T-helper 1 cell treated with Interleukin-12 subunit alpha and Interleukin-12 subunit beta and Interleukin-4 antibody, amounts not matched to agents 30 ng/mL and 1 ng/mL, for 36 hours (primary cell): ENCODE measurements at regions not wholly inside any gene's neighbourhood (a gene's known extent, or its start where the extent isn't known, plus 50 kb on each side); places are given as distances from the start of the nearest gene placed in this dataset.

Source experiments
- intact Hi-C: fragments of 100-400 bp; cut with micrococcal nuclease; formaldehyde crosslinking; loops from one replicate; pipeline ENCODE4 v1.15.1; 2024

DNA sequence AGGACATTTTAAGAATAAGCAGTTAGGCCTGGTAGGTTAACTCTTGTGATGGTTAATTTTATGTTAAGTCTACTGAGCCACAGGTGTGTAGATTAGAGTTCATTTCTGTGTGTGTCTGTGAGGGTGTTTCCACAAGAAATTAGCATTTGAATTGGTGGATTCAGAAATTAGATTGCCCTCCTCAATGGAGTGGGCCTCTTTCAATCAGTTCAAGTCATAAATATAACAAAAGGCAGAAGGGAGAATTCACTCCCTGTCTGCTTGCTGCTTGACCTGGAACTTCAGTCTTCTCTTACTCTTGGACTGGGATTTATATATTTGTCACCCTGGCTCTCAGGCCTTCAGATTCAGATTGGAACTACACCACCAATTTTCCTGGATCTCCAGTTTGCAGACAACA lies 55.3 kb upstream of the POM121L12 start:
- intact Hi-C loops = no loop called here

DNA sequence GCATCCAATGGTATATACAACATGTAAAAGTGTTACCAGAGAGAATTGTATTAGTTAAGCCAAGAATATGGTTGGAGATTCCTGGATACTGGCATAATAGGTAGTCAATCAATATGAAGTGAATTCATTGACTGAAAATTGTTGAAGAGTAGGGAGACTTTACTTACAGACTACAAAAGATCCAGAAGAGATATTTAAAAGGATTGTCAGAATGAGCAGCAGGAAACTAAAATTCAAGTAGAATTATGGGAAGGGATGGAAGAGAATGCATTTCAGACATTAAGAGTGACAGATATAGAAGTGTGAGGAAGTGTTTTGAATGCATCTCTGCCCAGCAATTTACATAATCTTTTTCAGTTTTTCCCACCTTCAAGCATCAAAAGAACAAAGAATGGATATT lies 62.3 kb upstream of the POM121L12 start:
- intact Hi-C loops = no loop called here

DNA sequence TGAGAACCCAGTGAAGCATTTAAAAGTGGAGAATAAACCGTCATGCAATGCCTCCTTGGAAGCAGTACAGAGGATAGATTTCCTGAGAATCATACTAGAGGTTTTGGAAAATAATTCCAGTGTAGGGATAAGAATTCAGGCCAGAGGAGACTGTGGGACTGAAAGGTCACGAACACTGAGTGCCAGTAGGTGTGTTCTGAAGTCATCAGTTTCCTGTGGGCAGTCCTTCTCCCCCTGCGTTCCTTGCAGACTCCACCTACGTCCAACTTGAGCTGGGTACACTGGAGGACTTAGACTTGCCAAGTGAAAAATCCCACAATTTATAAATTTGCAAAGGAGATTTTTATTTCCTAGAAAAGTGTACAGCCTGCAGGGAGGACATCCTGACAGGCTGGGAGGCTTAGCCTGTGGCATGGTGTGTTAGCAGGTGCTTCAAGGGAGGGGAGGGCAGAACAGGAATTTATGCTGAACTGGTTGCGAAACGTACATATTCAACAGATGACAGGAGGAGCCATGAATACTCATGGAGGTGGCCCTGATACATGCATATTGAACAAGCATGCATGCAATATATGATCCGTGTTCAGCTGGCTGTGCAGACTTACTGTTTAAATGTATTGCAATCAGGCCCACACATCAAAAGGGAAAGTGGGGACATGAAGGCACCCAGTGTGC lies 72.9 kb upstream of the POM121L12 start:
- intact Hi-C loops = no loop called here

DNA sequence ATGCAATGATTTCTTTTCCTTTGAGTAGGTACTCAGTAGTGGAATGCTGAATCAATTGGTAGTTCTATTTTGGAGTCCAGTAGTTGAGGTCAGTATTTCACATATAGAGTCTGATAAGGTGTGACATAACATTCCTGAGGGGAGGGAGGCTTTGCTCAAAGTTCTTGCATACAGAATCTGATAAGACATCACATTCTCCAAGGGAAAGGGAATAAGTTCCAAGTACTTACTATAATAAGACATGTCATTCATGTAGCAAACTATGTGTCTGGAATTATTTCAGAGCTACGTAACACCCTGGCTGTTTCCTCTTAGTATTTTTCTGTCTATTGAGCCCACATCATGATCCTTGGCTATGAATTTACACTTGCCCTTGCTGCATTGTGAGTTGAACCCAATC lies 74.3 kb upstream of the POM121L12 start:
- intact Hi-C loops = no loop called here

DNA sequence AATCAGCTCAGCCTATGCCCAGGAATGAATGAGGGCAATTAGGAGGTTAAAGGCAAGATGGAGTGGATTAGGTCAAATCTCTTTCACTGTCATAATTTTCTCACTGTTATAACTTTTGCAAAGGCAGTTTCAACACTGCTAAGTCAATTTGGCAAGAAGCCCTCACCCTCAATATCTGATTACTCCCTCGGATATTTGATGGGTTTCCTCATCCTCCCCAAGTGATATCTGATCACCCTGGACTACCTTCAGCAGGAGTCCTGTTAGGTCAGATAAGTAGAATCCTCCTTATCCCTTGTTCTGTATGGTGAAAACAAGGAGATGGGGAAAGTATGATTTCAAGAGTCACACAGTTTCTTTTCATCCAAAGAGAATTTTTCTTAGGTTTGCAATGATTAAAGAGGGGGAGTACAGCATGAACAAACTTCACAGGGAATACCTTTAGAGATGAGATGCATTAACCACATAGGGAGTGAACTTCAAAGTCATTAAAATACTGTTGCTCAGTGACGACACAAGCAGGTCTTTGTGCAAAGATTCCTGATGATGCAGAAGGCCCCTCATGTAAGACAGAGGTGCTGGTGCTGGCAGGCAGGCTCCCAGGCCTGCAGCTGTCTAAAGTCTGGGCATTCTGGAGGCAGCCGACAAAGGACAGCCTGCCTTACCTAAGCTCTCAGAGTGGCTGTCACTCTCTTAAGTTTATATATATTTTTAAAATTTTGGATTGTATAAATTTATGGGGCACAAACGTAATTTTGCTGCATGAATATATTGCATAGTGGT lies 75.4 kb upstream of the POM121L12 start:
- intact Hi-C loops = no loop called here

DNA sequence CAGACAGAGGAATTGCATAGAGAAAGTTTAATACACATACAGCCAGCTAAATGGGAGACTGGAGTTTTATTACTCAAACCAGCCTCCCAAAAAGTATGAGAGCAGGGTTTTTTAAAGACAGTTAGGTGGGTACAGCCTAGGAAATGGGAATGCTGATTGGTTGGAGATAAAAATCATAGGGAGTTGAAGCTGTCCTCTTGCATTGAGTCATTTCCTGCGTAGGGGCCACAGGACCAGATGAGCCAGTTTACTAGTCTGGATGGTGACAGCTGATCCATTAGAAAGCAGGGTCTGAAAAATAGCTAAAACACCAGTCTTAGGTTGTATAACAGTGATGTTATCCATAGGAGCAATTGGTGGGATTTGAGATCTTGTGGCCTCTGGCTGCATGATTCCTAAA lies 76.1 kb upstream of the POM121L12 start:
- intact Hi-C loops = no loop called here

DNA sequence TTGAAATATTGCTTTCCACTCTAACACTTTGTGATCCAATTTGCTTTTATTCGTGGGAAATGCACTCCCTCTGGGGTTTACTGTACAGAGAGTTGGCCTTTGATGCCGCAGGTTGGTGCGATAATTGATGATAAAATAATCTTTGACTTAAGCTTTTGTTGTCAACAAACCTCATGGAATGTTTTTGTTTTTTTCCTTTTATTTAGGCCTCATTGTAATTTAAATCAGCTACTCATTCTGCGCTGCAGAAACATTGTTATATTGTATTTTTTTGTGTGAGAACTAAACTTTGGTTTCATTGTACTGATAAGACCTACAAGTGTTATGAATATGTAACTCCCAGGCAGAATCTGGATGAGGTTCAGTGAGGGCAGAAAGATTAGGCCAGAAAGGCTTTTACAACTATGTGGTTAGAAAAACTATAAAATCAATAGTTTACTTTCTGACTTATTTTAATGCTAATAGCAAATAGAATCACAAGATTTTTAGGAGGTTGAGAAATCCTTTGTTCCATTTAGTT lies 76.8 kb upstream of the POM121L12 start:
- intact Hi-C loops = no loop called here

DNA sequence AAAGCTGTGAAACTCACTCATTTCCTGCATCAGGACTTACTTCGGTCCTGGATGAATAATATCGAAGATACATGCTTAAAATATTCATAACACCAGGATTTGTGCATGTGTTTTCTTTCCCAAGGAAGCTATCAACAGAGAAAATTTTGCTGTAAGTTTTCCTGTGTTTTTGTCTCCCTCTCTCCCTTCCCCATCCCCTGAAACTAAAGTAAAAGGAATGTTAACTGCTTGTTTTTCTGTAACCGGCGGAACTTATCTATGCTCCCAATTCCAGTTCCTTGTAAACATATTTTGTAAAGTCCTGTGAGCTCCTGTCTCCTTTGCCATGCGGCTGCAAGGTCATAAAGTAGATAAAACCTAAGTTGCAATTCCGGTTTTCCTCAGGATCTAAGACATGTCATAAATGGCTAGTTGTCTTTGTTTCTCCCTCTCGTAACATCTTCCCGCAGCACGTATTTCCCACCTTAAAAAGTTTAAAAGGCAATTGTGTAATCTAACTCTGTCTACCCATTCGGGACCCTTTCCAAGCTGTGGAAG lies 79.0 kb upstream of the POM121L12 start:
- intact Hi-C loops = no loop called here

DNA sequence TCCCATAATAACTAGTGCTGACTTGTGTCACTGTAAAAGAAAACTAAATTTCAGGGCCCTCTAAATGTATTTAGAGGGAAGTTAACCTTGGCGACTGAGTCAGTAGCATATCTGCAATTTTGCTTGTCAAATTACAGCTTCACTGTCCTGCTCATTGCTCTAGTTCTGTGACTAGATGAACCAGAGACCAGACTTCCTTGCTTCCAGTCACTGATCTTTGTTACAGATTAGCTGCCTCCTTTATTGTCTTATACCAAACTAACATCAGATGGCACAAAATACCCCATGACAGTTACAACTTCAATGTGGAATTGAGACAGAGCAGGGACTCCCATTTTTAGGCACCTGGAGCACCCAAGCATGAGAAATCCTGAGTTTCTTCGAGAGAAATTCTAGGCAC lies 79.9 kb upstream of the POM121L12 start:
- intact Hi-C loops = no loop called here

DNA sequence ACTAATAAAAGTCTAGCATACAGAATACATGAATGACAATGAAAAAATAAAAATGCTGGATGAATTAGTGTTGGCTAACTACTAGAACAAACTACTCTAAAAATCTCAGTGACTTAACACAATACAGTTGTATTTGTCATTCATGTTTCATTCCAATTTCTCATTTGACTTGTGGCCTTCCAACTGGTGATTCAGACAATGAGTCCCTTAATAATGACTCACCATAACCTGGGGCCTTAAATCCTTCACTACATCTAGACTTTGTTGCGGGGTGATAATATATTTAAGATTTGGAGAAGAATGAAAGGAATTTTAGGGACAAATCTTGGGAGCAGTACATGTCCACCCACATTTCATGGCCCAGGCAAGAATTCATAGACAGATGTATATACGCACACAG lies 90.5 kb upstream of the POM121L12 start:
- intact Hi-C loops = no loop called here

DNA sequence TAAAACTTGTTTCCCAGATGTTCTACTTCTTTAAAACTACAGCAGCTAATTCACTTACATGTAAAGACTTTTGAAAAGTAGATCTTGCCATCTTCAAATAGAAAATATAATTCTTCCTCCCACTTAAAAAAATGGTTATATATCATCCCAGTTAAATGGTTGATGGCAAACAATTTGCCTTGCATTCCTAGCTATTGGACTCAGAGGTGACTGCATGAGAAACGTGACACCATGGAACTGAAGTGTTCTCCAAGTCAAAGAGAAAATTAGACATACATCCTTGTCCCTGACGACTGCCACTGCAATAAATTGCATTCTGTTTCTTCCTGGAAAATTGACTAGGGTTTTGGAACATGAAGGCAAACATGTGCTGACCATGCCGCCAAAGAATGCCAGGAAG lies 95.0 kb upstream of the POM121L12 start:
- intact Hi-C loops = no loop called here

DNA sequence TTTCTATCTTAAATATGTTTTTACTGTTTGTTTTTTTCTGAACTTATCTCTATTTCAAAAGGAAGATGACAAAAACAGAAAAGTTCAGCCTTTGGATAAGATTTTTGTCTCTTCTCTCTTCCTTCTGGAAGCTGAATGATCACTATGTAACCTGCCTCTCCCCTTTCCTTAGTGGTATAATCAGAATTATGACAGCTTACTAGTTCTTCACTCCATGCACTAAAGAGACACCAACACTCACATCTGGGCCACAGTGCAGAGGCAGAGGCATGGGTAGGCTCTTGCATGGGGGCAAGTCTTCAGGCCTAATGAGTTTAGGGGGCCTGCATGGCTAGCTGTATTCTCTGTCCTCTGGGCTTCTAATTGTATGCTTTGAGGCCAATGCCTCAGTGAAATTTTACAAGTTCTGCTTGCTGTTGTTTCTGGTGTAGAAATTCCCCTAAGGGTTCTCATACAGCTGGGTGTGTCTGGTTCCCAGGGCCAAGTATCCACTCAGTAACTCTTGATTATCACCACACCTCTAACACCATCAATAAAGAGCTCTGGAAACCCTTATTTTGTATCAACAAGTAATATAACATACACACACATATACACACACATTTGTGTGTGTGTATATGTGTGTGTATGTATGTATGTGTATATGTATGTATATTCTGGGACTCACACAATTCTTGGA lies 96.8 kb upstream of the POM121L12 start:
- intact Hi-C loops = loop anchor here (5.0 kb wide), 1 partner anchor 51 kb away; no protein-coding TSS in a partner anchor

DNA sequence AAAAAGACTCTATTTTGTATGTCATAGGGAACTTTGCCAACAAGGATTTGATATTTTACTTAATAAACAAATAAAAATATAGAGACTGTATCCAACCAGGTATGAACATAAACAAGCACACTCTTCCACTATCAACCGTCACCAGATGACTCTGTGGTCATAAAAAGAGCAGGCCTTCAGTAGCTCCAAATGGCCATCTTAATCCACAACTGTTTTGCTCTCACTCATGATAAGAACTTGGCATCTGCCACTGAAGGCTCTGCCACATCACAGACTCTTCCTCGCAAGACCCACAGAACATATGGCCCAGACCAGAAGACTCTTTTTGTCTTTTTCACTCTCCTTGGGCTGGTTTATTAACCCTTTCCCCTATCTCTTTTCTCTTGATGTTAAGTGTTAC lies 98.7 kb upstream of the POM121L12 start:
- intact Hi-C loops = loop anchor here (5.0 kb wide), 1 partner anchor 49 kb away; no protein-coding TSS in a partner anchor

DNA sequence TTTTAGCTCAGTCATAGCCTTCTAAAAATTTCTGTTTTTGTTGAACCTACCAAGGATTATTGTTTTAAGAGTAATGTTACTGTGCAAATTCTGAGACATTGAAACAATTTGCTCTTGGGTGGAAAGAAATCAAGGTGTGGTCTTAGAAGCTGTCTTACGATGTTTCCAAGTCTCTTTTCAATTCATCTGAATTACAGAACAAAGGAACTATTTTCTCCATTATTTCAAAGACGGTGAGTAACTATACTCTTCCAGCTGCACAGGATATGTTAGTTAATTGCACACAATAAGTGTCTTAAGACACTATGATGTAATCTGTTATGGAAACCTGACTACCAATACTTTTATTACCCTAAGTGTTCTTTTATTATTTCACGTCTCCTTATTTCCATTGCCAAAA lies 106.8 kb upstream of the POM121L12 start:
- intact Hi-C loops = no loop called here

DNA sequence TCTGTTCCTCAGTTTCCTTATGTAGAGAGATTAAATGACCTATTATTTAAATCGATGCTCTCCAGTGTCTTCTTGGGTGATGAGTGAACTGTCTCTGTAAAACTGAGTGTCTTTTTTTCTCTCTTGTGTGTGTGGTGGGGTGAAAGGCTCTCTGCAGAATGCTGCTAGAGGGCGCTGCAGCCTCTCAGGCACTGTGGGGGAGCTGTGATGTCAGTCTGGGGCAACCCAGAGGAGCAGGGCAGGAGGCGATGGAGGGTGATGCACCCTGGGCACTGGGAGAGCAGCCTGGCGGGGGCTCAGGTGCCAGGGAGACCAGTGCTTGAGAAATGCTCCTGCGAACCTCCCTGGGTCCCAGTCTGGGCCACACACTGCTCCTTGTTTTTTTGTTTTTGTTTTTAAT lies 110.1 kb upstream of the POM121L12 start:
- intact Hi-C loops = no loop called here

DNA sequence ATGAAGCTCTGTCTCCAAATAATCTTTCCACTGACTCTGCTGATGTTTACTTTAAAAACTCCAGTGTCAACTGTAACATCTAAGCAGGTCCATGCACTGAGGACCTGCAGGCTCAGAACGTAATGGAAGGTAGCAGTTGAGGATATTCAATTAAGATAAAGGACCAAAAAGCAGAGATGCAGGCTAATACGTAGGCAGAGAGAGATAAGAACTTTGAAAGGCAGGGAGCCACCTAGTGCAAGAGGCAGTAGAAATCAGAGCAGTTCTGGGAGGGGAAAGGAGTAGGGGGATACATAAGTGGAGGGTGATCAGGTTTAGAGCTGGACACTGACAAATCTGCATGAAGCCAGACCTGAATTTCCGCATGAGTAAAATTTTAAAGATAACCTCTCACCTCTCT lies 114.5 kb upstream of the POM121L12 start:
- intact Hi-C loops = no loop called here

DNA sequence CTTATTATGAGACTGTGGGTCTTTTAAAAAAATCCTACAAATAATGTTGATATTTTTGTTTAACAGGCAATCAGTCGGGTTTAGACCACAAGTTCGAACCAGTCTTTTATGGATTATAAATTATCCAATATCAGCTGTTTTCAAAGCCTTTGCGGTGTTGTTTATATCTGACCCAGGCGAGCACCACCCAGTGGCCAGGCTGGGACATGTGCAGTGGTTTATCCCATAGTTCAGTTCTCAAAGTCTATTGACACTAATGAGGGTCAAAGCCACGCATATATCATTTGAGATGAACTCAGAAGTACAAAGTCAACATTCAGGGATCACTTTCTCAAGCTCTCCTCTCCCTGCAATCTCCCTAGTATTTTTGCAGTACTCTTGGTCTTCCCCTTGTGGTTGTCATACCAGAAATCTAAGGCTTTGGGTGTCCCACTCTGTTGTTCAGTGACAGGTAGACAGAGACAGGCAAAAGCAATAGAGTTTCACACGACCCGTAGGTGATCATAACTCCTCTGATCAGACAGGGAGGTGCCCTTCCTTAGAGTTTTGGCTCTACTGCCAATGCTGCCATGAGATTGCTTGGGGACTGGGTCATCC lies 117.4 kb upstream of the POM121L12 start:
- intact Hi-C loops = no loop called here

DNA sequence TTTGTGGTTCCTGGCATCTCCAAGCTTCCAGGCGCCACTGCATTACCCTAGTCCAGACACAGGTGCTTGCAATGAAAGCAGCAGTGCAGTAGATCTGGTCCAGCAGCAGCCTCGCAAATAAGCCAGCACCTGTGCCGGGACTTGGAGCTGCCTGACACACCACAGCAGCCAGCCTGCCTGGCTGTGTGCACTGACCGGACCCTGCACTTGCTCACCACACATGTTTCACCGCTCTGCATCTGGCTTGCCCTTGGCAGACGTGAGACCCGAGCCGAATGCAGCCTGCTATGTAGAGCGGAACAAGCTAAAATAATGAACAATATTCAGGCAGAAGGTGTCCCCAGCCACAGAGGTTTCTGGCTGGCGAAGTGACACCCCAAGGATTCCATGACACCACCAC lies 123.6 kb upstream of the POM121L12 start:
- intact Hi-C loops = no loop called here

DNA sequence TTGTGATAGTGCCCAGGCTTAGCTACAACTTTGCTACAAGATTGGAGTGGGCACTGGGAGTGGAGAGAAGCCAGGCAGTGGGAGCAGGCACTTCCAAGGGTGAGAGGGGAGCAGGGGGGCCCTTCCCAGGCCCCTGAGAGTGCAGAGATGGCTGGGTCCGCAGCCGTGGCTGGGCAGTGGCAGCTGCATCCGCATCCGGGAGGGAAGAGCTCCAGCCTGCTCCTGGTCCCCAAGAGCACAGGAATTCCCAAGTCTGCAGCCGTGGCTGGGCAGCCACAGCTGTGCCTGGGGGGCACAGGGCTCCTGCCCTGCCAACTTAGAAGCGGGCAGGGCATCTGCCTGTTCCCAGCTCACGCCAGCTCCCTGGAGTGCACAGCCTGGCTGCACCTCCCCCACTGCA lies 124.1 kb upstream of the POM121L12 start:
- intact Hi-C loops = no loop called here

DNA sequence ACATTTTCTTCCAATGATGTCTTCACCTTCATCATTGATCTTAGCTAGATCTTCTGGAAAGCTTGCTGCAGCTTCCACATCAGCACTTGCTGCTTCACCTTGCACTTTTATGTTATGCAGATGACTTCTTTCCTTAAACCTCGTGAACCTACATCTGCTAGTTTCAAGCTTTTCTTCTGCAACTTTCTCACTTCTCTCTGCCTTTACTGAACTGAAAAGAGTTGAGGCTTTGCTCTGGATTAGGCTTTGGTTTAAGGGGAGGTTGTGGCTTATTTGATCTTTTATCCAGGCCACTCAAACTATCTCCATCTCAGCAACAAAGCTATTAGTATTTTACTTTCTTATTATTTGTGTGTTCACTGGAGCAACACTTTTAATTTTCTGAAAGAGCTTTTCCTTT lies 125.5 kb upstream of the POM121L12 start:
- intact Hi-C loops = no loop called here

DNA sequence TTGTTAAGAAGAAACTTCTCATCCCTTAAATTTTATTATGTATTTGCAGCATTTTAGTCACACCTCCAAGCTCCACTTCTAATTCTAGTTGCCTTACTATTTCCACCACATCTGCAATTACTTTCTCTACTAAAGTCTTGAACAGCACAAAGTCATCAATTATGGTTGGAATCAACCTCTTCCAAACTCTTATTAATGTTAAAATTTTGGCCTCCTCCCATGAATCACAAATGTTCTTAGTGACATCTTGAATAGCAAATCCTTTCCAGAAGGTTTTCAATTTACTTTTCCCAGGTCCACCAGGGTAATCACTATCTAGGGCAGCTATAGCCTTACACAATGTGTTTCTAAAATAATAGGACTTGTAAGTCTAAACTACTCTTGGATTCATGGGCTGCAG lies 126.3 kb upstream of the POM121L12 start:
- intact Hi-C loops = no loop called here

DNA sequence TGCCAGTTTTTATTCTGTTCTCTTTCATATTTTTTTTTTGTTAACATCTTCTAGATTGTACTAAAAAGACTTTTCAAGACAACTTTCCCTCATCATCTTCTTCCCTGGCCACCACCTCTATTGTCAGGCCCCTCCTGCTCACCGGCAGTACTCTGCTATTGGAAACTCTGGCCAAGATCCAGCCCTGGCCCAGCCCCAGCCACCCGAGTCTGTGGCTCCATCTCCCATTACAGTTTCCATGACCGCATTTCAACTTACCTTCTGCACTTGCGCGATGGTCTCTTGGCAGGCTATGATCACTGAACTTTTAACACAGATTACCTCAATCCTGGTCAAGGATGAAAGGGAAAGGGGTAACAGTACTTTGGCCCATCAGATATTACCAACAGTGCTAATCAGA lies 137.7 kb upstream of the POM121L12 start:
- intact Hi-C loops = no loop called here
